Amniotic epithelial cell (primary cell): ENCODE measurements at regions not wholly inside any gene's neighbourhood (a gene's known extent, or its start where the extent isn't known, plus 50 kb on each side); places are given as distances from the start of the nearest gene placed in this dataset.

ENCODE experiments used
- DNase-seq: peaks from one replicate; pipeline ENCODE4 v3.0.0-alpha.2; 2010; ENCODE audit warnings: low read depth

- DNase-seq, result no peak
Observed at GRCh38 chr6:170160628-170161611, 130.0 kb downstream of the DLL1 start.

- DNase-seq, result no peak
Observed at GRCh38 chr6:170160031-170160627, 130.7 kb downstream of the DLL1 start.

GRCh38 chr6:170159022-170159965 lies 131.6 kb downstream of the DLL1 start:
- no peak for DNase-seq

GRCh38 chr6:170158296-170159021 lies 132.4 kb downstream of the DLL1 start:
- DNase-seq, result no peak

- DNase-seq, result no peak
Observed at GRCh38 chr6:170157567-170158218, 133.2 kb downstream of the DLL1 start.

- DNase-seq, result no peak
Observed at GRCh38 chr6:170156448-170157375, 134.2 kb downstream of the DLL1 start.

- no peak for DNase-seq
Observed at GRCh38 chr6:170155464-170156196, 135.2 kb downstream of the DLL1 start.

- no peak for DNase-seq
Observed at GRCh38 chr6:170153436-170154319, 137.2 kb downstream of the DLL1 start.

- no peak for DNase-seq
Observed at GRCh38 chr6:170152989-170153388, 137.9 kb downstream of the DLL1 start.

- no peak for DNase-seq
Observed at GRCh38 chr6:170152124-170152926, 138.6 kb downstream of the DLL1 start.

- DNase-seq, result no peak
Observed at GRCh38 chr6:170151804-170152123, 139.1 kb downstream of the DLL1 start.

GRCh38 chr6:170151321-170151771 lies 139.5 kb downstream of the DLL1 start:
- no peak for DNase-seq

- DNase-seq, result no peak
Observed at GRCh38 chr6:170150590-170150945, 140.3 kb downstream of the DLL1 start.

GRCh38 chr6:170149681-170150589 lies 140.9 kb downstream of the DLL1 start:
- DNase-seq, result no peak

GRCh38 chr6:170148709-170149470 lies 142.0 kb downstream of the DLL1 start:
- no peak for DNase-seq
